CD4-positive, CD25-positive, alpha-beta regulatory T cell (primary cell): ENCODE measurements at regions not wholly inside any gene's neighbourhood (a gene's known extent, or its start where the extent isn't known, plus 50 kb on each side); places are given as distances from the start of the nearest gene placed in this dataset.
"Not testable (repeated sequence)": the region's sequence is repeated elsewhere in the genome, so short reads cannot be mapped to it uniquely, and the experiment has no call there.

Experiments used
- ATAC-seq, 2 donors: fragments of 150-1000 bp; cut with Tn5 transposase; one replicate each; pipeline ENCODE4 v1.10.0; 2021; ENCODE audit warnings: low read depth in 2 of 2, moderate number of reproducible peaks in 2 of 2, moderate library complexity in 1 of 2
- DNase-seq, 3 donors: peaks; one replicate each; pipeline versions ENCODE4 v3.0.0 to v3.0.0-alpha.2; 2012 to 2022; ENCODE audit warnings: mixed read lengths in 1 of 3
- H3K27ac ChIP-seq: one replicate; pipeline ENCODE4 v1.7.0; 2013; ENCODE audit warnings: mild to moderate bottlenecking, low read length; ENCODE audit not compliant: insufficient read depth, poor library complexity, severe bottlenecking
- H3K27me3 ChIP-seq: one replicate; pipeline ENCODE4 v1.7.0; 2013; ENCODE audit warnings: low read length; ENCODE audit not compliant: control insufficient read depth, insufficient read depth
- H3K36me3 ChIP-seq: one replicate; pipeline ENCODE4 v1.7.0; 2013; ENCODE audit warnings: mild to moderate bottlenecking, low read length, moderate library complexity; ENCODE audit not compliant: control insufficient read depth, insufficient read depth
- H3K4me1 ChIP-seq: 2 replicates; pipeline ENCODE4 v1.7.0; 2013; ENCODE audit warnings: mild to moderate bottlenecking, low read length; ENCODE audit not compliant: insufficient read depth, control insufficient read depth, poor library complexity, severe bottlenecking
- H3K4me3 ChIP-seq: one replicate; pipeline ENCODE4 v1.7.0; 2013; ENCODE audit warnings: low read depth, mild to moderate bottlenecking, low read length, moderate library complexity
- H3K9me3 ChIP-seq, 2 experiments: 1 replicate in 1 of 2; 2 replicates in 1 of 2; pipeline ENCODE4 v1.7.0; 2013; ENCODE audit warnings: low read length in 2 of 2, mild to moderate bottlenecking in 1 of 2, moderate library complexity in 1 of 2; ENCODE audit not compliant: control insufficient read depth in 2 of 2
- H3K27ac Mint-ChIP-seq, 3 donors: one replicate each; pipeline ENCODE4 v1.8.0; 2020 to 2022; ENCODE audit warnings: mild to moderate bottlenecking in 3 of 3, mixed read lengths in 3 of 3, moderate library complexity in 2 of 3
- H3K27me3 Mint-ChIP-seq: one replicate; pipeline ENCODE4 v1.8.0; 2022; ENCODE audit warnings: mild to moderate bottlenecking, mixed read lengths
- H3K36me3 Mint-ChIP-seq: one replicate; pipeline ENCODE4 v1.8.0; 2020; ENCODE audit warnings: mixed read lengths
- H3K4me1 Mint-ChIP-seq, 4 donors: one replicate each; pipeline ENCODE4 v1.8.0; 2020 to 2022; ENCODE audit warnings: mixed read lengths in 4 of 4, mild to moderate bottlenecking in 1 of 4
- H3K4me3 Mint-ChIP-seq, 4 donors: one replicate each; pipeline ENCODE4 v1.8.0; 2020 to 2022; ENCODE audit warnings: mild to moderate bottlenecking in 4 of 4, mixed read lengths in 4 of 4, moderate library complexity in 3 of 4
- H3K9me3 Mint-ChIP-seq, 7 donors: one replicate each; pipeline ENCODE4 v1.8.0; 2020 to 2022; ENCODE audit warnings: mixed read lengths in 7 of 7, mild to moderate bottlenecking in 3 of 7, moderate library complexity in 2 of 7

DNA sequence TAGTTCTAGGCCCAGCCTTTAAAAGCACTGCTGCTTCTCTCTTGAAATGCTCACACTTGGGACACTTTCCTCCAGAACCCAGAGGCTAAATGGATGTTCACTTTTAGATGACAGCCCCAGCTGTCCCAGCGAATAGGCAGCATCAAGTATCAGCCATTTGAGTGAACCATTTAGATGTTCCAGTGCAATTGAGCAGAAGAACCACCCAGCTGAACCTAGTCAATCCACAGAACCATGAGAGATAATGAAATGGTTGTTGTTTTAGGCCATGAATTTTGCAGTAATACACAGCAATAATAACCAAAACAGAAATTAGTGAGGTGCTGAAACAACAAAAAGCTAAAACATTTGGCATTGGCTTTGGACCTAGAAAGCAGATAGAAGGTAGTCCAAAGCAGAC is 273.9 kb downstream of the ETV1 start:
- DNase-seq = no peak
- no peaks in the 10 kb centered on the region for H3K27me3 Mint-ChIP-seq

DNA sequence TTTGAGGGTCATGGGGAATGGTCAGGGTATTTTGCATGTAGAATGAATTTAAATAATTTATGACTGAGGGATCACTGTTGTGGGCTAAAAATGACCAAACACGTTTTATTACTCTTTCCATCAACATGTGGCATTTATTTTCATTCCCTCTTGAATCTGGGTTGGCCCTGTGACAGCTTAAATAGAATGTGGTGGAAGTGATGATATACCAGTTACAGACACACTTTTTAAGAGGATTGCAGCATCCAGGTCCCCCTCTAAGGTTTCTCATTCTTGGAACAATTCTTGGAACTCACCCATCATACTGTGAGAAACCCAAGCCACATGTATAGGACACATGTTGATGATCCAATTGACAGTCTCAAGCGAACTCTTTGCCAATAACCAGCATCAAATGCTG is 272.4 kb downstream of the ETV1 start:
- Mint-ChIP-seq H3K27me3 (no peaks in the 10 kb centered on the region), H3K36me3 (no peaks in the 10 kb centered on the region), H3K27ac (no peak overlapping the region), H3K9me3 (peaks cover 0 to 17% (median 4%) of the 10 kb centered on the region in 7 donors), H3K4me3 (no peak overlapping the region), H3K4me1 (no peaks in the 10 kb centered on the region)
- Histone ChIP-seq H3K27me3 (no peaks in the 10 kb centered on the region), H3K27ac (no peak overlapping the region), H3K36me3 (no peaks in the 10 kb centered on the region), H3K9me3 (peaks cover 0 to 4% of the 10 kb centered on the region in 2 experiments), H3K4me1 (no peaks in the 10 kb centered on the region), H3K4me3 (no peak overlapping the region)
- DNase-seq = no peak
- no peak for ATAC-seq

More for the DNA sequence above, 273.9 kb downstream of the ETV1 start:
- Mint-ChIP-seq H3K27ac (no peak overlapping the region), H3K4me1 (no peaks in the 10 kb centered on the region), H3K36me3 (no peaks in the 10 kb centered on the region), H3K9me3 (peaks cover 0 to 17% (median 6%) of the 10 kb centered on the region in 7 donors), H3K4me3 (no peak overlapping the region)
- peaks cover 0 to 4% of the 10 kb centered on the region in 2 experiments for H3K9me3 ChIP-seq
- no peak overlapping the region for H3K4me3 ChIP-seq
- no peak for ATAC-seq
- no peaks in the 10 kb centered on the region for H3K36me3 ChIP-seq
- no peak overlapping the region for H3K27ac ChIP-seq
- no peaks in the 10 kb centered on the region for H3K4me1 ChIP-seq
- no peaks in the 10 kb centered on the region for H3K27me3 ChIP-seq

DNA sequence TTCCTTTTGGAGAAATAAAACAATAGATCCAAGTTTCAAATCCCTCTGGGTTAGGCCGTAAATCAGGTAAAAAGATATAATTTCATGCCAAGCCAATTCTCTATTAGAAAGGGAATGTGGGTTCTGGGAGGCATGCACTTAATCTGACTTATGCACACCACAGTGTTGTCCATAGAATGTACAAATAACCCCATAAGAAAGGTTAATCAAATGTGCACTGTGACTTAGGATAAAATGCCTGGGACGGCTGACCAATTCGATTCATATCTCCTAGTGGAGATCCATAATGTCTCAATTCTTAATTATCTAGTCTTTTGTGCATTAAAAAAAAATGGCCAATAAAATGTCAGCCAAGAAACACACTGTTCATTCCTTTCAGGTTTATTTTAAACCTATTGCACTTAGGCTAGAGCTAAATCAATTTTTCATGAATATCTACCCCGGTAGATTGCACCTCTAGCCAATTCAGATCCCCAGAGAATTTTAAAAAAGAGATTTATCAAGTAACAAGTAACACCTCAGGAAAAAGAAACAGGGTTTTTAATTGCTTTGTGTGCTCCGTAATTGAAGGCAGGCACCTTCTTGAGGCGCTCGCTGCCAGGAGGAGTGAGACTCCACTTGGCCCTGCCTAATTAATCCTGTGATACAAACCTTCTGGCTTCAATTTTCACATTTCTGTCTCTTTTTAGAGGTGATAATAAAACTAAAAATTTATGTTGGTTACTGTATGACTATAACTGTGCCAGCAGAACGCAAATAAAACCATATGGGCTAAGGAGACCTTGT is 265.1 kb downstream of the ETV1 start:
- no peaks in the 10 kb centered on the region for H3K9me3 ChIP-seq
- Mint-ChIP-seq H3K27ac (no peak overlapping the region), H3K4me3 (no peak overlapping the region), H3K36me3 (no peaks in the 10 kb centered on the region), H3K27me3 (no peaks in the 10 kb centered on the region), H3K4me1 (no peaks in the 10 kb centered on the region), H3K9me3 (peaks cover 0 to 5% (median 0%) of the 10 kb centered on the region in 7 donors)
- no peaks in the 10 kb centered on the region for H3K27me3 ChIP-seq
- ATAC-seq (no peak), DNase-seq (no peak)
- H3K36me3 ChIP-seq = no peaks in the 10 kb centered on the region
- H3K27ac ChIP-seq = no peak overlapping the region
- no peak overlapping the region for H3K4me3 ChIP-seq
- H3K4me1 ChIP-seq = no peaks in the 10 kb centered on the region

DNA sequence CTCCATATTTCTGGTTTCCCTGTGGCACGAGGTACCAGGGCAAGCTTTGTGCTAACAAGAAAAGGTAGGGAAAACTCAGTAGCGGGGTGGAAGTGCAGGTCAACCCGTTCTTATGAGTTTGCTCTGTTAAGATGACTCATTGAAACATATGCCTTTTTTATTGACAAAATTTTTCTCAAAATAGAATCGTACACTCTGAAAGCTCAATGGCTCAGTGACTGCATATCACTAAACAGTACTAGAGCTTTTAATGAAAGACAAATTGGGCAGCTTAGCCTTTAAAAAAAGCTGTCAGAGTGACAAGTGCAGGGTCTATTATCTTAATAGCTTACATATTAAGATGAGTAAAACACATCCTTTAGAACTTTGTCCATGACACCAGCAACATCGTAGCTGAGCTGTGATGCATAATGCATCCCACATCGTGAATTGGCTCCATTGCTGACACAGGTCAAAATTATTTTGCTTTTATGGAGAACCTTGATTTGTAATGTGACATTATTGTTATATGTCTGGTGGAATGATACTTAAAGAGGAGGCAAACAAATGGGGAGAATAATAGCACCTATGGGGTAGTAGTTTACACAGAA is 264.4 kb downstream of the ETV1 start:
- Histone ChIP-seq H3K9me3 (no peaks in the 10 kb centered on the region), H3K4me3 (no peak overlapping the region), H3K36me3 (no peaks in the 10 kb centered on the region), H3K27me3 (no peaks in the 10 kb centered on the region), H3K27ac (no peak overlapping the region), H3K4me1 (no peaks in the 10 kb centered on the region)
- Mint-ChIP-seq H3K27ac (no peak overlapping the region), H3K9me3 (peaks cover 0 to 5% (median 0%) of the 10 kb centered on the region in 7 donors), H3K36me3 (no peaks in the 10 kb centered on the region), H3K4me3 (no peak overlapping the region), H3K4me1 (no peaks in the 10 kb centered on the region), H3K27me3 (no peaks in the 10 kb centered on the region)
- no peak for ATAC-seq
- DNase-seq = no peak

DNA sequence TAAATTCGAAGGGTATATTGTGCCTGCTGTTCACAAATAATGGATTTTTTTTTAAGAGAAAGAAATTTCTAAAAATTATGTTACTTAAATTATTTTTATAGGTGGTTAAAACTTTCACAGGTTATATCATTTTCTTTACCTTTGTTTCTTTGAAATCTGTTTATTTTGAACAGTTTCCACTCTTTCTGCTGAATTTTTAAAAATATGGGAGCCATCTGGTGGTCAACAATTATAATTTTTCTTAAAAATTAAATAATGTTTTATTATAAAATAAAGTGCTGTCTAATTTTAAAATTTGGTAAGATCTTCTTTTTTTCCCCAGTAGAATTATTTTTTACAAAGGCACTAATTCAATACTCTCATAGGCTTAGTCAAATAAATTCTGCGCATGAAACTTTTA is 263.9 kb downstream of the ETV1 start:
- Histone ChIP-seq H3K4me3 (no peak overlapping the region), H3K27me3 (no peaks in the 10 kb centered on the region), H3K4me1 (no peaks in the 10 kb centered on the region), H3K27ac (no peak overlapping the region), H3K36me3 (no peaks in the 10 kb centered on the region), H3K9me3 (no peaks in the 10 kb centered on the region)
- no peaks in the 10 kb centered on the region for H3K4me1 Mint-ChIP-seq
- ATAC-seq (no peak), DNase-seq (no peak)
- H3K4me3 Mint-ChIP-seq = no peak overlapping the region
- no peak overlapping the region for H3K27ac Mint-ChIP-seq
- H3K36me3 Mint-ChIP-seq = no peaks in the 10 kb centered on the region
- H3K9me3 Mint-ChIP-seq = peaks cover 0 to 5% (median 0%) of the 10 kb centered on the region in 7 donors
- no peaks in the 10 kb centered on the region for H3K27me3 Mint-ChIP-seq

DNA sequence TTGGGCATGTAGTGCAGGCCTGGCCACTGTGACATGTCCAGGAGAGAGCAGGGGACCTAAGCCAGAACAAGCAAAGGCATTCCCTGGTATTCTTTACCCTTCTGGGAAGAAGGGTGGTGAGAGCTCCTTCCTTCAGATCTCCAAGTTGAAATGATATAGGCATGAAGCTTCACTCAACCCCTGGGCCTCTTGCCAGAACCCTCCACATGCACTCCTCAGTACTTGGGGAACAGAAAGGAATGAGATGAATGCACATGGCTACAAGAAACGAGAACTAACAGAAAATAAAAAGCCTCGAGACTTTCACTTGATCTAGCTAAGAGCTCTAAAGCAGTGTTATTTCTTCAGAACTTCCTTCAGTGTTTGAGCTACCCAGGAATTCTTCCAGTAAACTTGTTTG is 262.2 kb downstream of the ETV1 start:
- Histone ChIP-seq H3K4me1 (no peaks in the 10 kb centered on the region), H3K27ac (no peak overlapping the region), H3K27me3 (no peaks in the 10 kb centered on the region), H3K36me3 (no peaks in the 10 kb centered on the region), H3K4me3 (no peak overlapping the region), H3K9me3 (no peaks in the 10 kb centered on the region)
- no peak overlapping the region for H3K4me3 Mint-ChIP-seq
- H3K36me3 Mint-ChIP-seq = no peaks in the 10 kb centered on the region
- no peaks in the 10 kb centered on the region for H3K4me1 Mint-ChIP-seq
- no peak overlapping the region for H3K27ac Mint-ChIP-seq
- DNase-seq (no peak), ATAC-seq (no peak)
- no peaks in the 10 kb centered on the region for H3K27me3 Mint-ChIP-seq
- peaks cover 0 to 5% (median under 1%) of the 10 kb centered on the region in 7 donors for H3K9me3 Mint-ChIP-seq

DNA sequence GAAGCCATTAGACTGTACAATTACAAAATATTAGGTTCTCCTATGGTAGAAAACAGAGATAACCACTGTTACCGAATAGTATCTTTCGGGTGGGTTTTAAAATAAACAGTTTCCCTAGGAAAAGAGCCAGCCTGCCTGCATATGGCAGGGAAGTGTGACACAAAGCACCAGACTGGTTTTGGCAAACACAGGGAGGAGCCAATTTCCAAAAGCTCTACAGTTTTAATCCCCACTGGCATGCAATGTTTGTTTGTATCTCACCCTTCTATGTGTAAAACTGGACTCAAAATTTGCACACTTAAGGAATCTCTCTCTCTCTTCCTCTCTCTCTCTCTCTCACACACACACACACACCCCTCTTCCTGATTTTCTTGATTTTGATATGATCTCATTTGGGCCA is 261.7 kb downstream of the ETV1 start:
- Histone ChIP-seq H3K36me3 (no peaks in the 10 kb centered on the region), H3K27ac (no peak overlapping the region), H3K9me3 (no peaks in the 10 kb centered on the region), H3K4me3 (no peak overlapping the region), H3K27me3 (no peaks in the 10 kb centered on the region), H3K4me1 (no peaks in the 10 kb centered on the region)
- no peaks in the 10 kb centered on the region for H3K4me1 Mint-ChIP-seq
- DNase-seq (no peak), ATAC-seq (no peak)
- no peaks in the 10 kb centered on the region for H3K27me3 Mint-ChIP-seq
- H3K27ac Mint-ChIP-seq = no peak overlapping the region
- no peaks in the 10 kb centered on the region for H3K36me3 Mint-ChIP-seq
- H3K4me3 Mint-ChIP-seq = no peak overlapping the region
- H3K9me3 Mint-ChIP-seq = peaks cover 0 to 5% (median 1%) of the 10 kb centered on the region in 7 donors

DNA sequence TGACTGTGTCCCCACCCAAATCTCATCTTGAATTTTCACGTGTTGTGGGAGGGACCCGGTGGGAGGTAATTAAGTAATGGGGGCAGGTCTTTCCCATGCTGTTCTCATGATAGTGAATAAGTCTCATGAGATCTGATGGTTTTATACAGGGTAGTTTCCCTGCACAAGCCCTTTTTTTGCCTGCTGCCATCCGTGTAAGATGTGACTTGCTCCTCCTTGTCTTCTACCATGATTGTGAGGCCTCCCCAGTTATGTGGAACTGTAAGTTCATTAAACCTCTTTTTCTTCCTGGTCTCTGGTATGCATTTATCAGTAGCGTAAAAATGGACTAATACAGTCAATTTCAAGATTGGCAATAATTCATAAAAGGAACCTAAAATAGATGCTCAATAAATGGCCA is 261.0 kb downstream of the ETV1 start:
- not testable (repeated sequence) for H3K9me3 Mint-ChIP-seq, DNase-seq, H3K36me3 ChIP-seq, H3K9me3 ChIP-seq, H3K4me1 Mint-ChIP-seq, H3K27ac Mint-ChIP-seq, H3K27me3 ChIP-seq, H3K27ac ChIP-seq, H3K4me3 ChIP-seq, H3K36me3 Mint-ChIP-seq, H3K4me1 ChIP-seq, H3K27me3 Mint-ChIP-seq, ATAC-seq, H3K4me3 Mint-ChIP-seq
